CD4-positive, alpha-beta T cell treated with Interleukin-12 subunit alpha and Interleukin-12 subunit beta, for 1 hour (primary cell): ENCODE measurements at regions not wholly inside any gene's neighbourhood (a gene's known extent, or its start where the extent isn't known, plus 50 kb on each side); places are given as distances from the start of the nearest gene placed in this dataset.
"Not testable (repeated sequence)": the region's sequence is repeated elsewhere in the genome, so short reads cannot be mapped to it uniquely, and the experiment has no call there.

ENCODE experiments used
- DNase-seq: peaks from one replicate; pipeline ENCODE4 v3.0.0-alpha.2; 2020

GRCh38 chr16:62386411-62386810 is 350.2 kb upstream of the CDH8 start:
- DNase-seq = no peak

- DNase-seq = no peak
Observed at GRCh38 chr16:62383941-62384340, 347.7 kb upstream of the CDH8 start.

GRCh38 chr16:62370445-62370844 is 334.2 kb upstream of the CDH8 start:
- no peak for DNase-seq

- DNase-seq = no peak
Observed at GRCh38 chr16:62363501-62363900, 327.3 kb upstream of the CDH8 start.

GRCh38 chr16:62353355-62353754 is 317.1 kb upstream of the CDH8 start:
- no peak for DNase-seq

- no peak for DNase-seq
Observed at GRCh38 chr16:62342216-62342615, 306.0 kb upstream of the CDH8 start.

GRCh38 chr16:62335356-62335755 is 299.1 kb upstream of the CDH8 start:
- DNase-seq = no peak

GRCh38 chr16:62321606-62322005 is 285.4 kb upstream of the CDH8 start:
- DNase-seq = no peak

- DNase-seq = no peak
Observed at GRCh38 chr16:62298600-62298999, 262.4 kb upstream of the CDH8 start.

GRCh38 chr16:62294213-62294972 is 258.2 kb upstream of the CDH8 start:
- no peak for DNase-seq

GRCh38 chr16:62288990-62289629 is 252.9 kb upstream of the CDH8 start:
- DNase-seq = no peak

- DNase-seq = no peak
Observed at GRCh38 chr16:62280506-62280905, 244.3 kb upstream of the CDH8 start.

GRCh38 chr16:62277942-62278341 is 241.7 kb upstream of the CDH8 start:
- DNase-seq = no peak

- no peak for DNase-seq
Observed at GRCh38 chr16:62276637-62277036, 240.4 kb upstream of the CDH8 start.

GRCh38 chr16:62272035-62272434 is 235.8 kb upstream of the CDH8 start:
- DNase-seq = no peak

GRCh38 chr16:62261760-62262159 is 225.5 kb upstream of the CDH8 start:
- DNase-seq = no peak

GRCh38 chr16:62258931-62259435 is 222.7 kb upstream of the CDH8 start:
- not testable (repeated sequence) for DNase-seq

GRCh38 chr16:62256406-62256805 is 220.2 kb upstream of the CDH8 start:
- DNase-seq = no peak

- no peak for DNase-seq
Observed at GRCh38 chr16:62254847-62255246, 218.6 kb upstream of the CDH8 start.

- no peak for DNase-seq
Observed at GRCh38 chr16:62254372-62254771, 218.1 kb upstream of the CDH8 start.

- DNase-seq = no peak
Observed at GRCh38 chr16:62253966-62254365, 217.7 kb upstream of the CDH8 start.

- no peak for DNase-seq
Observed at GRCh38 chr16:62249069-62249468, 212.8 kb upstream of the CDH8 start.

- no peak for DNase-seq
Observed at GRCh38 chr16:62240722-62241121, 204.5 kb upstream of the CDH8 start.

- peak; percentile 7 for DNase-seq
Observed at GRCh38 chr16:62225675-62226074, 189.4 kb upstream of the CDH8 start.
